D721Med (cell line): ENCODE measurements at regions not wholly inside any gene's neighbourhood (a gene's known extent, or its start where the extent isn't known, plus 50 kb on each side); places are given as distances from the start of the nearest gene placed in this dataset.

Source experiments
- DNase-seq: peaks from one replicate; pipeline ENCODE4 v3.0.0; 2011; ENCODE audit warnings: low spot score; ENCODE audit not compliant: insufficient read length
- FAIRE-seq: peaks from 2 replicates; lab custom pipeline; 2011; peaks lifted over from hg19 to GRCh38; lab: Jason Lieb, UNC
- CTCF ChIP-seq: IDR thresholded peaks from 2 replicates; pipeline ENCODE4 v1.5.1; 2012; ENCODE audit warnings: mild to moderate bottlenecking, control low read depth; ENCODE audit not compliant: insufficient read depth; ENCODE audit errors: missing control alignments

GRCh38 chr15:96502196-96502595 is 171.7 kb downstream of the NR2F2 start:
- FAIRE-seq (no peak), DNase-seq (no peak)
- no peak for TF ChIP-seq CTCF

DNA sequence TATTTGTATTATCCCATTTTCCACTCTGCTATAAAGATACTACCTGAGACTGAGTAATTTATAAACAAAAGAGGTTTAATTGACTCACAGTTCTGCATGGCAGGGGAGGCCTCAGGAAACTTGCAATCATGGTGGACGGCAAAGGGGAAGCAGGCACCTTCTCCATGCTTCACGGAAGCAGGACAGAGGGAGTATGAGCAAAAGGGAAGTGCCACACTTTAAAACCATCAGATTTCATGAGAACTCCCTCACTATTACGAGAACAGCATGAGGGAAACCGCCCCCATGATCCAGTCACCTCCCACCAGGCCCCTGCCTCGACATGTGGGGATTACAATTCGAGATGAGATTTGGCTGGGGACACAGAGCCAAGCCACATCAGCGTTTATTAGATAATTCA is 172.8 kb downstream of the NR2F2 start:
- no peak for TF ChIP-seq CTCF
- DNase-seq: no peak
- FAIRE-seq: no peak

GRCh38 chr15:96504371-96504770 is 173.9 kb downstream of the NR2F2 start:
- no peak for DNase-seq
- no peak for FAIRE-seq
- TF ChIP-seq CTCF: no peak

DNA sequence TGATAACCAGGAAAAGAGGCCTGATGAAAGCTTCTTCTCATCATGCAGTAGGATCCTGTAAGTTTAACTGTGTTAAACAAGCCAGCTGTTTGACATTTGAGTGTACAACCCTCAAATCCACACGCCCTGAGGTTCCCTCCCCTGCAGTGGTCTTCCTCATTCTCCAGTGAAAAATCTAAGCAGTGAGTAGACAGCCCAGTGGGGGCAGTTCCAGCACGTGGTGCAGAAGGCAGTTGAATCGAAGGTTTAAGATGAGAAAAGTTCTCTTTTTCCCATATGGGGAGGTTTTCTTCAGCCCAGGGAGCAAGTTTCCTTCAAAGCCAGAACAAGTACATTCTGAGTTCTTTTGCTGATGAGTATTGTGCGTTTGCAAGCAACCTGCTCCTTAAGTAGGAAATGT is 174.5 kb downstream of the NR2F2 start:
- no peak for TF ChIP-seq CTCF
- no peak for DNase-seq
- FAIRE-seq: no peak

DNA sequence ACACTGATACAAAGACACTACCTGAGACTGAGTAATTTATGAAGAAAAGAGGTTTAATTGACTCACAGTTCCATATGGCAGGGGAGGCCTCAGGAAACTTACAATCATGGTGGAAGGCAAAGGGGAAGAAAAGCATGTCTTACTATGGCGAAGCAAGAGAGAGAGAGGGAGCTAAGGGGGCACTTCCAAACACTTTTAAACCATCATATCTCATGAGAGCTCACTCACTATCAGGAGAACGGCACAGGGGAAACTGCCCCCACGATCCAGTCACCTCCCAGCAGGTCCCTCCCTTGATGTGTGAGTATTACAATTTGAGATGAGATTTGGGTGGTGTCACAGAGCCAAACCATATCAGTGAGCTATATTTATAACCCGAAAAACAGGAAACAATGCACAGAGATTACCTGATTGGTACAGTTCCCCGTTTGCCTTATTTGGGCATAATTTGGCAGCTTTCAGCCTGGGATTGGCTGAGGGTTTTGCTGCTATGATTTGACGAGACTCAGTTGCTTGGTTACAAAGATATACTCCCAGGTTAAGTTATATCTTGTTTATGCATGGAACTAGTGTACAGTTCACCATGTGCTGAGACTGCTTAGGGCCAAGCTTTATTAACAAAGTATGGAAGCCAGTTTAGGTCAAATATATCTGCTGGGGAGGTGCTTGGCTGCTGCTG is 184.2 kb downstream of the NR2F2 start:
- FAIRE-seq (no peak), DNase-seq (no peak)
- no peak for TF ChIP-seq CTCF

GRCh38 chr15:96515371-96515770 is 184.9 kb downstream of the NR2F2 start:
- FAIRE-seq: no peak
- DNase-seq: no peak
- TF ChIP-seq CTCF: no peak

DNA sequence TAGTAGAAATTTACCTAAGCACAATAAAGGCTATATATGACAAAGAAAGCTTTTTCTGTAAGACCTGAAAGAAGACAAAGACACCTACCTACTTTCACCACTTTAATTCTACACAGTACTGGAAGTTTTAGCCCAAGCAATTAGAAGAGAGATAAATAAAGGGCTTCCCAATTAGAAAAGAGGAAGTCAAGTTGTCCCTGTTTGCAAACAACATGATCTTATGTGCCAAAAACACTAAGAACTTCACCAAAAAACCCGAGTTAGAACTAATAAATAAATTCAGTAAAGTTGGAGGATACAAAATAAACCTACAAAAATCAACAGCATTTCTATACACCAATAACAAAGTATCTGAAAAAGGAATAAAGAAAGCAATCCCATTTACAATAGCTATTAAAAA is 190.9 kb downstream of the NR2F2 start:
- no peak for TF ChIP-seq CTCF
- FAIRE-seq (no peak), DNase-seq (no peak)
